ENCODE measurements at regions not wholly inside any gene's neighbourhood (a gene's known extent, or its start where the extent isn't known, plus 50 kb on each side); places are given as distances from the start of the nearest gene placed in this dataset.
"Not testable (repeated sequence)": the region's sequence is repeated elsewhere in the genome, so short reads cannot be mapped to it uniquely, and the experiment has no call there.

DNA sequence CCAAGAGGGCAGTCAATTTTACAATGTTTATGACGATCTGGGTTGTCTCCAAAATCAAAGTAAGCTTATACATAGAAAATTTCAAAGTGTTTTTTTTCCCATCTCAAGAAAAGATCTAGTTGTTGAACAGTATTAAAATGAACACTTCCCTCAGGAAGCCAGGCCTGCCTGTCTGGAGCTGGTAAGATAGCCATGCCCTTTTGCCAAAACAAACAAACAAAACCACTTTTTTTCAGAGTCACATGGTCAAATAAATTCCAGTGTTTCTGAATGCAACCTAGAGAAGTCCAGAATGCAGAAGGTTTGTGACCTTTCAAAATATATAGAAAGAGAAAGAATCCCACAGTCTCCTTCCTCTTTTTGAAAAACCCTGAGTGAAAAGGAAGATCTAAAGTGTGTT lies 178.6 kb upstream of the TSPY4 start:
- TF ChIP-seq, protein P1, sequence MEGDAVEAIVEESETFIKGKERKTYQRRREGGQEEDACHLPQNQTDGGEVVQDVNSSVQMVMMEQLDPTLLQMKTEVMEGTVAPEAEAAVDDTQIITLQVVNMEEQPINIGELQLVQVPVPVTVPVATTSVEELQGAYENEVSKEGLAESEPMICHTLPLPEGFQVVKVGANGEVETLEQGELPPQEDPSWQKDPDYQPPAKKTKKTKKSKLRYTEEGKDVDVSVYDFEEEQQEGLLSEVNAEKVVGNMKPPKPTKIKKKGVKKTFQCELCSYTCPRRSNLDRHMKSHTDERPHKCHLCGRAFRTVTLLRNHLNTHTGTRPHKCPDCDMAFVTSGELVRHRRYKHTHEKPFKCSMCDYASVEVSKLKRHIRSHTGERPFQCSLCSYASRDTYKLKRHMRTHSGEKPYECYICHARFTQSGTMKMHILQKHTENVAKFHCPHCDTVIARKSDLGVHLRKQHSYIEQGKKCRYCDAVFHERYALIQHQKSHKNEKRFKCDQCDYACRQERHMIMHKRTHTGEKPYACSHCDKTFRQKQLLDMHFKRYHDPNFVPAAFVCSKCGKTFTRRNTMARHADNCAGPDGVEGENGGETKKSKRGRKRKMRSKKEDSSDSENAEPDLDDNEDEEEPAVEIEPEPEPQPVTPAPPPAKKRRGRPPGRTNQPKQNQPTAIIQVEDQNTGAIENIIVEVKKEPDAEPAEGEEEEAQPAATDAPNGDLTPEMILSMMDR (IDR thresholded peaks at IDR 0.05) = no peak
- no peak for TF ChIP-seq POLR2AphosphoS5 (IDR thresholded peaks at IDR 0.05)
- no peak for TF ChIP-seq EP300 (IDR thresholded peaks at IDR 0.05)
- Histone ChIP-seq H3K27ac (no peak overlapping the region), H3K27me3 (no peaks in the 10 kb centered on the region), H3K4me3 (no peak overlapping the region), H3K36me3 (no peaks in the 10 kb centered on the region), H3K4me1 (no peaks in the 10 kb centered on the region), H3K9me3 (no peaks in the 10 kb centered on the region)
- ATAC-seq (ENCODE audit: low FRiP score in 2 of 2) (no peak), DNase-seq (no peak)
- WGBS, 2 donors = 27% methylated on average over 1 of the region's 1 CpG; no CpG with 5 or more reads in 1 of the 2 donors

DNA sequence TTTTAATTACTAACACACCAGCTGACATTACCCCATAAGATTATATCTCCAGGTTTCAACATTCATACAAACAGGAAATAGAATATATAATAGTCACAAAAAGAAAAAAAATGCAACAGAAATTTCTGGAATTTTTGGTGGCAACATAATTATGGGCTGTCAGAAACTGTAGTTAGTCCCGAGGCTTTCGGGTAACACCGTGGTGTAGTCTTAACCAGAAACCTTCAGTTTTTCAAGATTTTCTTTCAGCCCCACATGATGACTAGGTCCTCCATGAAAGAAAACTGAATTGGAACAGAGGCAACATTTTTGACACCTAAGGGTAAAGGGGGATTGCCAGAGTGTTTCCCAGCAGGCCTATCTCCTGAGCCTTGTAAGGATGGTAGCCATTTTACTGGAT lies 176.9 kb upstream of the TSPY4 start:
- H3K4me3 ChIP-seq; ATAC-seq (ENCODE audit: low FRiP score in 2 of 2); DNase-seq; H3K4me1 ChIP-seq; H3K9me3 ChIP-seq; H3K27me3 ChIP-seq; H3K36me3 ChIP-seq: not testable (repeated sequence)
- WGBS, 2 donors = 85% methylated on average over 3 of the region's 3 CpGs; no CpG with 5 or more reads in 1 of the 2 donors
- peak overlapping the region in 1 of 4 donors; percentile 26 for H3K27ac ChIP-seq

DNA sequence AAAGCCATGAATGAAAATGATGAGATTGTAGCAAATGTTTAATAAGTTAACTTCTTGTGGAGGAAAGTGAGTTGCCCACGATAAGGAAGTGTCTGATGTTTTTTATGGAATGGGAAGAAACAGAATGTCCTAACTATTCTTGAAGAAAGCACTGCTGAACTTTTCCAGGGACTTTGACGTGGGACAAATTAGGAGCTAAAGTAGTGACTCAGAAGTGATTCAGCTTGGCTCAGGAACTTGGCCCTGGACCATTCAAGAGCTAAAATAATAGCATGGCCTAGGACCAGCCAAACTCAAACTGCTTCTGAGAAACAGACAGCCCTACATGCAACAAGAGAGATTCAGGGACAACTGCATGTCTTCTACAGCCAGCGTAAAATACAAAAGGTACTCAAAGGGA lies 176.3 kb upstream of the TSPY4 start:
- not testable (repeated sequence) for H3K27ac ChIP-seq, H3K4me1 ChIP-seq, H3K9me3 ChIP-seq, H3K4me3 ChIP-seq, DNase-seq, H3K36me3 ChIP-seq, H3K27me3 ChIP-seq
- ATAC-seq (ENCODE audit: low FRiP score in 2 of 2) = peak in 1 of 2 donors; percentile 89
- 39% methylated on average over 3 of the region's 3 CpGs; no CpG with 5 or more reads in 1 of the 2 donors for WGBS, 2 donors

DNA sequence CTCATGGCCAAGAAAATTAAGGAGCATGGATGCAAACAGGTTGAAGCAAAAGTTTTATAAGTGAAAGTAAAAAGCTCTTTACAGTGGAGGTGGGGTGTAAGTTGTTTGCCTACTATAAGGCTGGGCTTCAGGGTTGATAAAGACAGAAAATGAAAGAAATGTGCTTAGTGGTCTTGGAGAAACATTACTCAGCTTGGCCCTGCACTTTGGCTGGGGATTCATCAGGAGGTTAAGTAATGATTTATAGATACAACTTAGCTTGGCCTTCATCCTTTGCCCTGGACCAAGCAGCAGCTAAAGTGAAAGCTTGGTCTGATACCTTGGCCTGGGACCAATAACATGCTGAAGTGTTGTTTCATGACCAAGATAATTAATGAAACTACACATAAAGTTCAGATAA lies 175.3 kb upstream of the TSPY4 start:
- H3K36me3 ChIP-seq, H3K4me3 ChIP-seq, H3K9me3 ChIP-seq, H3K4me1 ChIP-seq, DNase-seq, H3K27ac ChIP-seq, H3K27me3 ChIP-seq: not testable (repeated sequence)
- peak in 1 of 2 donors; percentile 43 for ATAC-seq (ENCODE audit: low FRiP score in 2 of 2)

DNA sequence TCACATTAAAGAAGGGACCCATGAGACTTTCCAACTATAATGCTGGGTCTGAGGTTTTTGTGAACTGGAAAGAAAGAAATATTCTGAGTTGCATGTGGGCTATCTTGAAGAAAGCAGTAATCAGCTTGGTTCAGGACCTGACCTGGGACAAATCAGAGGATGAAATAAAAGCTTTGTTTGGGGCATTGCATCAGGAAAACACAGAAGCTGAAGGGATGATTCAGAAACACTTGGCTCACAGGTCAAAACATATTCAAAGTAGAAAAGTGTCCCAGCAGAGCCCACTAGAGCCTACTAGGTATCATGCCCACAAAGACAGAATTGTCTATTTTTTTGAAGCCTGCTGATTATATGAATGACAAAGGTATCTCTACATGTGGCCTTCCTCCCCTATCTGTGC lies 174.8 kb upstream of the TSPY4 start:
- not testable (repeated sequence) for H3K4me3 ChIP-seq, H3K27ac ChIP-seq, H3K4me1 ChIP-seq, DNase-seq, H3K36me3 ChIP-seq, H3K9me3 ChIP-seq, H3K27me3 ChIP-seq
- ATAC-seq (ENCODE audit: low FRiP score in 2 of 2) = peak in 1 of 2 donors; percentile 21

DNA sequence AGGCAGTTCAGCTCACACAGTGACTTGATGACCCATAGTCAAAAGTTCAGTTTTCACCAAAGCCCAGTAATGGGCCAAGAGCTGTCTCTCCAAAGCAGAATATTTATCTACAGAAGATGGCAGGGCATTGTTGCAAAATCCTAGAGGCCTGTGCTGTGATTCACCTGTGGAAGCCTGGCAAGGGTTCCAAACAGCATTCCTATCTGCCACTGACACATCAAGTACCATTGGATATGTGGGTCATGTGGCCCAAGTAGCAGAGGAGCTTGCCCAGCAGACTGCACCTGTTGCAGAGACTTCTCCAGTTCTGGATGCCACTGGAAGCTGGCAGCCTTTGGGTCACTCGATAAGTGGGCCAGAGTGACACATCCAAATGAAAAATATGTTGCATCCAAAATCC lies 159.6 kb upstream of the TSPY4 start:
- H3K4me3 ChIP-seq; H3K27me3 ChIP-seq; H3K9me3 ChIP-seq; ATAC-seq (ENCODE audit: low FRiP score in 2 of 2); DNase-seq; H3K27ac ChIP-seq; H3K4me1 ChIP-seq; H3K36me3 ChIP-seq: not testable (repeated sequence)
- WGBS, 2 donors = 100% methylated on average over 1 of the region's 1 CpG; no CpG with 5 or more reads in 1 of the 2 donors

DNA sequence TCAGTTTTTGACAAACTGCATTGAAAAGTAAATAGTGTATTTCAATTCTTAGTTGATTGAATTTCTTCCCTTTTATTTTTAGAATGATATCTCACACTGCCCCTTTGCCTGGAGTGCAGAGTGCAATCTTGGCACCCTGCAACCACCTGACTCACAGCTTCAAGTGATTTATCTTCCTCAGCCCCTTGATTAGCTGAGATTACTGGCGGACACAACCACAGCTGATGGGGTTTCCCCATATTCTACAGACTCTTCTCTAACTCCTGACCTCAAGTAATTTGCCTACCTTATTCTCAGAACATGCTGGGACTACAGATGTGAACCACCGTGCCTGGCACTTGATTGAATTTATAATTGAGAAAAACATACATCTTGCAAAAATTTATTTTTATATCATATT lies 152.4 kb upstream of the TSPY4 start:
- WGBS, 2 donors = 51% methylated on average over 2 of the region's 2 CpGs; no CpG with 5 or more reads in 1 of the 2 donors
- DNase-seq; H3K36me3 ChIP-seq; H3K4me3 ChIP-seq; H3K9me3 ChIP-seq; H3K27ac ChIP-seq; ATAC-seq (ENCODE audit: low FRiP score in 2 of 2); H3K4me1 ChIP-seq; H3K27me3 ChIP-seq: not testable (repeated sequence)

DNA sequence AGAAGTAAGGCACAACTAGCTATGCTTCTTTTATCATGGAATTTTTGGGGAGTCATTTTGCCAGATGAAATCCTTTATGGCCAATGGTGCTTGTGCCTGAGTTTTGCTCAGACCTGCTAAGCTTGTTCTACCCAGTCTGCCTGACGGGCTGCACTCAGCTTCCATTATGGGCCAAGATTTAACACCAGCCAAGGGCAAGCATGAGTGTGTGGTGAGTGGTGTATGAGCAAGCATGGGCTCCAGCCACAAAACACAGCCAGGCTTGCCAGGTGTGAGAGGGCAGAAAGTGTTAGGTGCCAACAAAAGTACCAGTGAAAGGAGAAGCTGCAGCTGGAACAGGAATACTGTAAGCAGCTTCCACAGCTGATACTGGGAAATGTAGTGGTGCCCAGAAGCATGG lies 130.2 kb upstream of the TSPY4 start:
- WGBS, 2 donors = no CpG with 5 or more reads among the region's 1 CpG
- H3K27me3 ChIP-seq; H3K4me1 ChIP-seq; ATAC-seq (ENCODE audit: low FRiP score in 2 of 2); DNase-seq; H3K27ac ChIP-seq; H3K4me3 ChIP-seq; H3K36me3 ChIP-seq; H3K9me3 ChIP-seq: not testable (repeated sequence)

DNA sequence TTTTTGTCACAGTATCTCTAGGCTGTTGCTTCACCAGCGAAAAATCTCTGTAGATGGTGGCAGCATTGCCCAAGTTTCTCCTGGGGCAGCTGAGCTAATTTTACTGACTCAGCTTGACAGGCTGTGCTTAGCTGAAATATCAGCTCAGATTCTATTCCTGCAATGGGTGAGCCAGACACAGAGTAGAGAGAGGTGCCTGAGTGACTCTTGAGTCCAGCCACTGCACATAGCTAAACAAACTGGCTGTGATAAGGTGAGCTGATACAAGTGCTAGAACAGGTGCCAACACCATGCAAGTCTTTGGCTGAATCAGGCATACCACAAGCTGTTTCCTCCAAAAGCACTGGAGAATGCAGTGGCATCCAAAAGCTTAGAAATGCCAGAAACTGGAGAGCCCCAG lies 110.9 kb upstream of the TSPY4 start:
- H3K27me3 ChIP-seq = no peaks in the 10 kb centered on the region
- no peak for TF ChIP-seq EP300 (IDR thresholded peaks at IDR 0.05)
- TF ChIP-seq, protein P1 (IDR thresholded peaks at IDR 0.05) = no peak
- no peak for TF ChIP-seq POLR2A (IDR thresholded peaks at IDR 0.05)
- TF ChIP-seq POLR2AphosphoS5 (IDR thresholded peaks at IDR 0.05) = no peak
- no peaks in the 10 kb centered on the region for H3K4me1 ChIP-seq
- WGBS, 2 donors = 50% methylated on average over 1 of the region's 1 CpG; no CpG with 5 or more reads in 1 of the 2 donors
- no peaks in the 10 kb centered on the region for H3K9me3 ChIP-seq
- no peak overlapping the region for H3K27ac ChIP-seq
- ATAC-seq (ENCODE audit: low FRiP score in 2 of 2) (no peak), DNase-seq (no peak)
- H3K4me3 ChIP-seq = no peak overlapping the region
- no peaks in the 10 kb centered on the region for H3K36me3 ChIP-seq

Data from upper lobe of left lung (tissue), 6 donors.